Tibial artery (tissue), 4 donors: ENCODE measurements at regions not wholly inside any gene's neighbourhood (a gene's known extent, or its start where the extent isn't known, plus 50 kb on each side); places are given as distances from the start of the nearest gene placed in this dataset.
"Not testable (repeated sequence)": the region's sequence is repeated elsewhere in the genome, so short reads cannot be mapped to it uniquely, and the experiment has no call there.

Source experiments
- DNase-seq, 2 donors: peaks; one replicate each; pipeline ENCODE4 v3.0.0-alpha.2; 2019
- H3K27ac ChIP-seq, 2 donors: fragments of 200-600 bp; sonication (generic) in 1 of 2; 1 replicate in 1 of 2; 2 replicates in 1 of 2; pipeline ENCODE4 v1.5.1; 2018 to 2019; ENCODE audit warnings: mild to moderate bottlenecking in 1 of 2
- H3K27me3 ChIP-seq, 2 donors: fragments of 200-600 bp; sonication (generic) in 1 of 2; one replicate each; pipeline versions ENCODE4 v1.5.1 to v1.6.0; 2016 to 2019
- H3K36me3 ChIP-seq, 3 donors: fragments of 200-600 bp; sonication (generic) in 2 of 3; one replicate each; pipeline ENCODE4 v1.5.1; 2016 to 2019; ENCODE audit warnings: mild to moderate bottlenecking in 2 of 3
- H3K4me1 ChIP-seq, 4 donors: fragments of 200-600 bp; sonication (generic) in 2 of 4; 1 replicate in 3 of 4; 2 replicates in 1 of 4; pipeline ENCODE4 v1.5.1; 2016 to 2019
- H3K4me3 ChIP-seq, 2 donors: fragments of 200-600 bp; sonication (generic) in 1 of 2; 1 replicate in 1 of 2; 2 replicates in 1 of 2; pipeline ENCODE4 v1.5.1; 2018 to 2019; ENCODE audit warnings: mild to moderate bottlenecking in 2 of 2
- H3K9me3 ChIP-seq, 3 donors: fragments of 200-600 bp; sonication (generic) in 1 of 3; one replicate each; pipeline ENCODE4 v1.5.1; 2016 to 2019
- CTCF ChIP-seq, 2 experiments: fragments of 200-600 bp in 1 of 2; fragments of 450-650 bp in 1 of 2; IDR thresholded peaks; one replicate each; pipeline ENCODE4 v1.5.1; 2017 to 2019; ENCODE audit warnings: antibody characterized with exemption in 2 of 2, mild to moderate bottlenecking in 1 of 2, moderate library complexity in 1 of 2
- intact Hi-C: fragments of 100-400 bp; cut with DNase I; formaldehyde crosslinking; loops from one replicate; pipeline ENCODE4 v1.15.0; 2023; ENCODE audit warnings: low total_unique reads

- no peak for DNase-seq
- H3K4me3 ChIP-seq = no peak overlapping the region
- H3K36me3 ChIP-seq = no peaks in the 10 kb centered on the region
- no peaks in the 10 kb centered on the region for H3K9me3 ChIP-seq
- no peaks in the 10 kb centered on the region for H3K27me3 ChIP-seq
- TF ChIP-seq CTCF (IDR thresholded peaks at IDR 0.05) = no peak
- intact Hi-C loops = no loop called here
- H3K27ac ChIP-seq = no peak overlapping the region
- no peaks in the 10 kb centered on the region for H3K4me1 ChIP-seq
Observed at GRCh38 chr7:118938845-118939244, 714.3 kb downstream of the ANKRD7 start.

- Histone ChIP-seq H3K4me1 (no peaks in the 10 kb centered on the region), H3K36me3 (no peaks in the 10 kb centered on the region), H3K4me3 (no peak overlapping the region), H3K9me3 (no peaks in the 10 kb centered on the region), H3K27ac (no peak overlapping the region), H3K27me3 (no peaks in the 10 kb centered on the region)
- no peak for DNase-seq
- intact Hi-C loops = no loop called here
- no peak for TF ChIP-seq CTCF (IDR thresholded peaks at IDR 0.05)
Observed at GRCh38 chr7:118944271-118944670, 719.8 kb downstream of the ANKRD7 start.

- no peak overlapping the region for H3K27ac ChIP-seq
- no peaks in the 10 kb centered on the region for H3K27me3 ChIP-seq
- no peak for DNase-seq
- H3K4me3 ChIP-seq = no peak overlapping the region
- no peak for TF ChIP-seq CTCF (IDR thresholded peaks at IDR 0.05)
- no peaks in the 10 kb centered on the region for H3K36me3 ChIP-seq
- intact Hi-C loops = no loop called here
- no peaks in the 10 kb centered on the region for H3K4me1 ChIP-seq
- H3K9me3 ChIP-seq = no peaks in the 10 kb centered on the region
Observed at GRCh38 chr7:118945911-118946682, 721.6 kb downstream of the ANKRD7 start.

GRCh38 chr7:118948508-118948907 is 724.0 kb downstream of the ANKRD7 start:
- peaks cover 0 to 5% (median 0%) of the 10 kb centered on the region in 3 donors for H3K9me3 ChIP-seq
- H3K4me3 ChIP-seq = no peak overlapping the region
- DNase-seq = no peak
- no peaks in the 10 kb centered on the region for H3K36me3 ChIP-seq
- intact Hi-C loops = no loop called here
- no peak overlapping the region for H3K27ac ChIP-seq
- no peaks in the 10 kb centered on the region for H3K27me3 ChIP-seq
- no peaks in the 10 kb centered on the region for H3K4me1 ChIP-seq
- no peak for TF ChIP-seq CTCF (IDR thresholded peaks at IDR 0.05)

DNA sequence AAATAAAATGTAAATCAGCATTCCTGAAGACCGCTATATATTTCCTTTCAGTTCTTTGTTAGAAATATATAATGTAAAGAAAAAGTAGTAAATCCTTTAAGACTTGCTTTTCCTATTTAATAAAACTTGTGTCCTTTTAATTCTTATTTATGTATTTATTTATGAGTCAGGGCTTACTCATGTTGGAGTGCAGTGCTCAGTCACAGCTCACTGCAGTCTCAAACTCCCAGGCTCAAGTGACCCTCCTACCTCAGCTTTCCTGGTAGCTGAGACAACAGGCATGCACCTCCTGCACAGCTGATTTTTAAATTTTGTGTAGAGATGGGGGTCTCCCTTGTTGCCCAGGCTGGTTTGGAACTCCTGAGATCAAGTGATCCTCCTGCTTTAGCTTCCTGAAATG is 724.5 kb downstream of the ANKRD7 start:
- intact Hi-C loops = no loop called here
- TF ChIP-seq CTCF (IDR thresholded peaks at IDR 0.05) = no peak

DNA sequence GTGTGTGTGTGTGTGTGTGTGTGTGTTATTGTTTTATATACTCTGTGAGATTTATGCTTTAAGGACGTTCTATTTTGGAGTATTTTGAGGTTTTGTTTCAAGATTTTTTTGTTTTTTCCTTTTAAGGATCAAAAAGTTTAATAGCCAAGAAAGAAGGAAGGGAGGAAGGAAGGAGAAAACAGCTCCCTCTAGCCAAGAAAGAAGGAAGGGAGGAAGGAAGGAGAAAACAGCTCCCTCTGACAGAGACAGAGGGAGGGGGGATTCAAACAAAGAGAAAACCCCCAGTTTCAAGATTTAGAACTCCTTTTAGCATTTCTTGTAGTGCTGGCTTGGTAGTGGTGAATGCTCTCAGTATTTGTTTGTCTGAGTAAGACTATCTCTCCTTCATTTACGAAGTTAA is 731.8 kb downstream of the ANKRD7 start:
- H3K9me3 ChIP-seq, H3K4me3 ChIP-seq, H3K27me3 ChIP-seq, H3K36me3 ChIP-seq, H3K27ac ChIP-seq, DNase-seq, intact Hi-C loops, H3K4me1 ChIP-seq: not testable (repeated sequence)

More for the DNA sequence above, 724.5 kb downstream of the ANKRD7 start:
- Histone ChIP-seq H3K27ac (no peak overlapping the region), H3K27me3 (no peaks in the 10 kb centered on the region), H3K9me3 (peaks cover 0 to 5% (median 0%) of the 10 kb centered on the region in 3 donors), H3K4me3 (no peak overlapping the region), H3K4me1 (no peaks in the 10 kb centered on the region), H3K36me3 (no peaks in the 10 kb centered on the region)
- DNase-seq = no peak
